Left renal pelvis (tissue), 4 donors: ENCODE measurements at regions not wholly inside any gene's neighbourhood (a gene's known extent, or its start where the extent isn't known, plus 50 kb on each side); places are given as distances from the start of the nearest gene placed in this dataset.

Experiments
- DNase-seq, 4 donors: peaks; one replicate each; pipeline ENCODE4 v3.0.0-alpha.2; 2013; ENCODE audit warnings: low read depth in 4 of 4, low spot score in 3 of 4

DNA sequence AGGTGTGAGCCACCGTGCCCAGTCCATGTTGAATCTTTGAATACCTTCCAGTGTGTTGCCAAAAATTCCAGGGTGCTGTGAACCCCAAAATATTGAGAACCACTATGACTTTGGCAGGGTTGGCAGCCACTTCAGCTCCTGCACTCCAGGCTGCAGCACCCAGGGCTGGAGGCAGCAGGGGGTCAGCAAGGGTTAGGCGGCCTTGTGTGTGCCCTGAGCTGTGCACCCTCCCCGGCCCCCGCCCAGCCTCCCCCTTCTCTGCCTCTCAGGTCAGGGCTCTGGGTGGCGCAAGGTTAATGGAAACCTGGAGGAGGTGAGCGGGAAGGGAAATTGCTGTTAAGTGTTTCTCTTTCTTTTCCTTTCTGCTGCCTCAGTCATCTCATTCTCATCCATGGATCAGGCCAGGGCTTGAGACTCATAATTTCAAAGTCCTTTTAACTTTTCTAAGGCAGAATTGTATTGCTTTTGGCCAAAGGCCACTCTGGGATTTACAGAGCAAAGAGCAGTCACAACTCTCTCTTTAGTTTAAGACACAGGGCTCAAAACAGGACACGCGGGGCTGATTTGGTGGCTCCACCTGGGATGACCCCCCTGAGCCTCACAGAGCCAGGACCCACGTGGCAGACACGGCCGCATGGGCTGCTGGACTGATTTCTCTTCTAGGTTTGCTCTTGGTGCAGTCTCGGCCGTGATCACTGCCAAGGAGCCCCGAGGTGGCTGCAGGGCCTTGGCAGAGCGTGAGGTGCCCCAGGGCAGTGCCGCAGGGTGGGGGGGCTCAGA, 212.3 kb downstream of the PTPRU start:
- DNase-seq: no peak

DNA sequence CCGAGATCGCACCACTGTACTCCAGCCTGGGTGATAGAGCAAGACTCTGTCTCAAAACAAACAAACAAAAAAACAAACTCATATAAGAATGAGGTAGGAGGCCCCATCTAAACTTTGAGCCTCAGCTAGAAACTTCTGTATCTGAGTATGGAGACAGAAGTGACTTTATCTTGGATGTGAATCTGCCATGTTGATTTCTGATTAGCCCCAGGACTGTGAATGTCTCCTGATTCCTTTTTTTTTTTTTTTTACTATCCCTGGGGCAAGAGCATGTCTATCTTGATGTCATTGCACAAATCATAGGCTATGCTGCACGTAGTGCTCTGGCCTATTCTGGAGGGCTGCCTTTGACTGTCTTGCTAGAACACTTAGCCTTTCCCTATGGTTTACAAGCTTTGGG, 211.0 kb downstream of the PTPRU start:
- no peak for DNase-seq

DNA sequence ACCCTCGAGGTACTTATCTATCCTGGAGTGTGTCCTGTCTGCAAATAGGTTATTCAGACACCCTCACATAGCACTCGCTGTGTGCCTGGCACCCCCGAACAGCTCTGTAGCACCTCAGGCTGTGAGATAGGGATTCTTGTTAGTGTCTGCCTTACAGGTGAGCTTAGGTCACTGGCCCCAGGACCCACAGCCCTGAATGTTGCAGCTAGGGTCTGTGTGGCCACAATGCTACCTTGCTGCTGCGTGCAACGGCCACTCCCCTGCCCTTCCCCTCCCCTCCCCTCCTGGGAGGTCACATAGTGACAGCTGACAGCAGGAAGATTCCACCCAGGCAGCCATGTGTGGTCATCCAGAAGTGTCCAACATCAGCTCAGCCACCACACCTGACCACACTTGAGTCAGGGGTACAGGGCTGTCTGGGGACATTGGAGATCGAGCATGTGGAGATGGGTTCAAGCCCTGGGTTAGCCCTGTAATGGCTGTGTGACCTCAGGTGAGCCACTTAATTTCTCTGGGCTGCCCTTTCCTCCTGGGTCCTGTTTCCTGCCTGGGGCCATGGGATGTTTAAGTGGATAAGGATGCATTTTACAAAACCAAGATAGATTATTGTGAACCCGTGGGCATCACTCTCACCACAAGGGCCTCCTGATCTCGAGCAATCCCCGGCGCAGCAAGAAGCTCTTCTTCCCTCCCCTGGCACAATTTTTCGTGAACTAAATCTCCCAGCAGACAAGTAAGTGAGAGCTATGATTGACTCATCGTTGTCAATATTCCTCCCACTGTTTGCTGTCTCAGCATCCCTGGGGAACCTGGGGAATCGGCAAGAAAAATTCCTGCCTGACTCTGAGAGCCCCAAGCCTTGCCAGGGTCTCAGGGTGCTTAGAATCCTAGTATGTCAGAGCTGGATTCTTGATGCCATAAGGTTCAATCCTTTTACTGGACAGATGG, 208.7 kb downstream of the PTPRU start:
- DNase-seq: no peak

DNA sequence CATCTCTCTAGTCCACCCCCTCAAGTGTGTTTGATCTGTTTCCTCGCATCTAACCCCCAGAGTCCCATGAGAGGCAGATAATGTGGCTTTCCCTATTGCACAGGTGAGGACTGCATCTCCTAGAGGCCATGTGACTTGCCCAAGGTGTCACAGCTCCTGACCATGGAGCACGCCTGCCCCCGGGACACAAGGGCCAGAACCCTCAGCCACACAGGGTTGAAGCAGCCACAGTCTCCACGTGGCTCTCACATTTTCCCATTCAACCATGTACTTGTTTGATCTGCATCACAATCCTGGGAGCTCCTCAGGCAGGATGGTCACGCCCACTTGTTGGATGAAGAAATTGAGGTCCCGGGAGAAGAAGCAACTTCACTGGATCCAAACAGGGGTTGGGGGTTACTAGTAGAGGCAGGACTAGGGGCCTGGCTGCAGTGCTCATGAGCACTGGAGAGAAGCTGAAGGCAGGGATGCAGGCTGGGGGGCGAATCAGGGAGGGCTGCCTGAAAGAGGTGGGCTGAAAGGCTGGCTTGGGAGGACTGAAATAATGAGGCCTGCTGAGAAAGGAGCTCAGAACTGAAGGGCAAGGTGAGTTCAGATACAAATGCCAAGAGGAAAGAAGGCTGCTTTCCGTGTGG, 207.9 kb downstream of the PTPRU start:
- DNase-seq: no peak

- no peak for DNase-seq
These were observed 205.8 kb downstream of the PTPRU start for GRCh38 chr1:29441916-29442668.

DNA sequence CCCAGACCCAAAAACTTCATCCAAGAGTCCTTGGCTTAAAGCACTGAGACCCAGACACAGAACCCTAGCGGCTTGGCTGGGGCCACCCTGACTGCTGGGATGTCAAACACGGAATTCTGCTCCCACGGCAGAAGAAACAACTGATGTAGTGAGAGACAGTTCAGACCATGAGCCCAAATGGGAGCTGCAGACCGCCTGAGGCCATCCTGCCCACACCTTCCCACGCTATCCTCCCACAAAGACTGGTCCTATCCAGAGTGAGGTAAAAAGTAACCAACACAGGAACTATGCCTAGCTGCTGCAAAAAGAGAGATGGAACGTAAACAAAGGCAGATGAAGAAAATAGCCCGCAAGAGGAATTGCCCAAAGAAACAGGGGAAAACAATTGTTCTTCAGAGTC, 203.3 kb downstream of the PTPRU start:
- DNase-seq: no peak

DNA sequence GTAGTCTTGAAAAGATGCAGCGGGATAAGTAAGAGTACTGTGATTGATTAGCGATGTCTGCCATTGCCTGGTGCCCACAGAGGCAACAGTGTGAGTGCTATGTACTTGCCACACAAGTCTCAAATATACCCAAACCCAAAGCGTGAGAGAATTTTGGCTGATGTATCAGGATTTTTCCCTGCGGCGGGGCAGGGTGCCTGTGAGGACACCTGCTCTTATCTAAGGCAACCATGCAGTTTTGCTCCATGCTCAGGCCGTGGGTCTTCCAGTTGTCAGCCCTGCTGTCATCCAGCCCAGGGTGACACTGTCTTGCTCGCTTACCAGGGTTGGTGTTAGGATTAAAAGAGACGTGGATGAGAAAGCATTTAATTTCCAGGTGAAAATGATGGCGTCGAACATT, 202.7 kb downstream of the PTPRU start:
- DNase-seq: no peak

DNA sequence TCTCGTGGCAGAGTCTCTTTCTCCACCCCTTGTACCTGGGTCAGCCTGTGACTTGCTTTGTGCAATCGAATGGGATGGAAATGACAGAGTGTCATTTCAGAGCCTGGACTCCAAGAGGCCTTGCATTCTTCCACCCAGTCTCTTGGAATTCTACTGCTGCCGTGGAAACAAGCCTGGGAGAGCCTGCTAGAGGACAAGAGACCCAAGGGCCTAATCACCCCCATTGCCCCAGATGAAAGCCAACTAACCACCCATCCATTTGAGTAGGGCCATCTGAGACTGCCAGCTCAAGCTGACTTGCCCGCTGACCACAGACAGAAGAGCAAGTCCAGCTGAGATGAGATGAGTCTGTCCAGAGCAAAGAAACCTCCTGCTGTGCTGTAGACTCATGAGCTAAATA, 201.6 kb downstream of the PTPRU start:
- DNase-seq: no peak

DNA sequence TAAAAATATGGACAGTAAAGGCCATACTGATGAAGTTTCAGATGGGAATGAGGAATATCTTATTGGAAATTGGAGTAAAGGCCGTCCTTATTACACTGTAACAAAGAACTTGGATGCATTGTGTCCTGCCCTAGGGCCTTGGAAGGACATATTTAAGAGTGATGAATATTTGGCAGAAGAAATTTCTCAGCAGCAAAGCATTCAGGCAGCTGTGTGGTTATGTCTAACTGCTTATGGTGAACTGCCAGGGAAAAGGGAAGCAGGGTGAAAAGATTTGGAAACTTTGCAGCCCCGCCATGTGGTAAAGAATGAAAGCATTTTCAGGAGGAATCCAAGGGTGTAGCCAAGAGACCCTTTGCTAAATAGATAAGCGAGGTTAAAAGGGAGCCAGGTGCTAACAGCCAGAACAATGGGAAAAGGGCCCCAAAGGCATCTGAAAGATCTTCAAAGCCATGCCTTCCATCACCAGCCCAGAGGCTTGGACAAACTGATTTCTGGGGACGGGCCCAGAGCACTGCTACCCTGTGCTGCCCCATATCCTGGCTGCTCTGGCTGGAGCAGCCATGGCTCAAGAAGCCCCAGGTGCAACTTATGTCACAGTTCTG, 200.0 kb downstream of the PTPRU start:
- DNase-seq: no peak

GRCh38 chr1:29433830-29434229, 197.5 kb downstream of the PTPRU start:
- no peak for DNase-seq

- DNase-seq: no peak
These were observed 194.8 kb downstream of the PTPRU start for GRCh38 chr1:29431138-29431537.

GRCh38 chr1:29429656-29430055, 193.3 kb downstream of the PTPRU start:
- no peak for DNase-seq

DNA sequence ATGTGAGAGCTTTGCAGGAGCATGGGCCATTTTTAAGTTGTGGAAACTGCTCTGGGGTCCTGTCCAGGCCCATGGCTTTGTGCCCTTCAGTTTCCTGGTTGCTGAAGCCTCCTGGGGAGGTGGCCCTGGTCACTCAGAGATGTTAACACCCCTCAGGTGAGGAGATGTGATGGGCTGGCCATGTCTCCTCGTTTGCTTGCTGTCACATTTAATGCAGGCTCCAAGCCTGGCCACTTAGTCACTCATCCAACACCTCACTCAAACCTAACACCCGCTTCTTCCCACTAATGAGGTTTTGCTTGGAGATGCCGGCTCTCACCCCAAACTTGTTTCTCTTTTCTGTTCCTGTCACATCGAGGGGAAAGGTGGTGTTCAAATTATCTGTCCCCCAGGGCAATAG, 192.7 kb downstream of the PTPRU start:
- no peak for DNase-seq

DNA sequence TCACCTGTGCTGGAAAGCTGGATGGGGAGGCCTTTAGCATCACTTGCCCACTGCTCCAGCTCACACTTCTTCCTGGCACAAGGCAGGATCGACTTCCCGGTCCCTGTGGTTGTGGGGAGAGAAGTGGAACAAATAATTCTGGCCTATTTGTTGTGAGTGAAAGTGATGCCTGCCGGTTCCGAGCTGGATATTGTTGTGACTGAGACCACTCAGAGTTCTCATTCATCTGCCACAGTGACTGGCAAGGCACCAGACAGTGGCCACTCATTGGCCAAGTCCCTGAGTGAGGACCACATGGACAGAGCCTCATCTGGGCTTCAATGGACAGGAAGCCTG, 191.9 kb downstream of the PTPRU start:
- no peak for DNase-seq

GRCh38 chr1:29427614-29428279, 191.4 kb downstream of the PTPRU start:
- no peak for DNase-seq

DNA sequence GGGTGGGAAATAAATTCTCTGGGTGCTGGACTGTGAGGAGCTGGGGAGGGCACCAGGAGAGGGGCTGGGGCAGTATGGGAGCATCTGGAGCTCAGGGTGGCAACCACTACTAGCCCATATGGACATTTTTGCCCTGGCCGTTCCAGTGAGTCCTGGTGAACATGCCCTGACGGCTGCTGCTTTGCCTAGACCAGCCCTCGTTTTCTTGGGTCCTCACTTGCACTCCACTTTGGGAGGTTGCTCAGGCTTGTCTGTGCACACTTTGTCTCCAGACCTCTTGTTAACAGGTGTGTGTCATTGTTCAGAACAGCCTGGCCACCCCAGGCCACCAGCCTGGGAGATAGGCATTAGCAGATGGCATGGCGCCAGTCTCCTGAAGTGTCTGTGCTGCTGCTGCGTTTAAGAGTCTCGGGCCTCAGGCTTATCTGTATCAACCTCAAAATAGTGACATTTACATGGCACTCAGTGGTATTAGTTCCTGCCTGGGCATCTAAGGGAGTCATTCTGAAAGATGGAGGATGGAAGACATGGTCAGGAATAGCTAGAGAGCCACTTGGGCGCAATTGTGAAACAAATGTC, 190.5 kb downstream of the PTPRU start:
- no peak for DNase-seq

GRCh38 chr1:29425631-29426030, 189.3 kb downstream of the PTPRU start:
- no peak for DNase-seq

GRCh38 chr1:29424266-29424665, 187.9 kb downstream of the PTPRU start:
- no peak for DNase-seq

GRCh38 chr1:29420202-29420601, 183.9 kb downstream of the PTPRU start:
- no peak for DNase-seq

- no peak for DNase-seq
These were observed 181.6 kb downstream of the PTPRU start for GRCh38 chr1:29417971-29418370.
